ENCODE measurements at regions not wholly inside any gene's neighbourhood (a gene's known extent, or its start where the extent isn't known, plus 50 kb on each side); places are given as distances from the start of the nearest gene placed in this dataset.

DNA sequence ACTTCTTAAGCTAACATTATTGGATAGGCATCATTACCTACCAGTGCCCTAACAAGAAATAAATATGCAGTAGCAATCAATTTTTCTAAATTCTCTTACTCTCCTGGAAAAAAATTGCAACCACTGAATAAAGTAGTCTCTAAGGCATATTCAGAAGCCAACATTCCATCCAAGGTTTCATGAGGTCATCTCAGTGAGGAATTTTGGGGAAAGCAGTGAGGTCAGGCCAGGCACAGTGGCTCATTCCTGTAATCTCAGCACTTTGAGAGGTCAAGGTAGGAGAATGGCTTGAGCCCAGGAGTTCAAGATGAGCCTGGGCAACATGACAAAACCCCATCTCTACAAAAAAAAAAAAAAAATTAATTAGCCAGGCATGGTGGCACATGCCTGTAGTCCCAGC is 75.9 kb upstream of the GHITM start:
- Histone ChIP-seq H3K36me3 (ENCODE audit: low read length) (no peaks in the 10 kb centered on the region), H3K9ac (ENCODE audit: low read length) (no peak overlapping the region), H3K27ac (ENCODE audit: low read depth, low read length) (no peak overlapping the region), H3K4me3 (ENCODE audit: insufficient read depth, low read length, poor library complexity, severe bottlenecking) (no peak overlapping the region), H3K9me3 (ENCODE audit: insufficient read depth, low read length) (no peaks in the 10 kb centered on the region), H3F3A (ENCODE audit: insufficient read depth) (no peaks in the 10 kb centered on the region), H4K20me1 (ENCODE audit: low read depth, low read length) (no peaks in the 10 kb centered on the region), H3K27me3 (ENCODE audit: low read length) (no peaks in the 10 kb centered on the region), H3K79me2 (ENCODE audit: insufficient read depth, low read length) (no peaks in the 10 kb centered on the region), H3K4me2 (ENCODE audit: low read depth, low read length, poor library complexity, severe bottlenecking) (no peak overlapping the region), H3K9me2 (replicated peaks; ENCODE audit: insufficient read depth, low read length) (no peaks in the 10 kb centered on the region), H2AFZ (ENCODE audit: low read depth, low read length, severe bottlenecking) (no peak overlapping the region)
- TF ChIP-seq EZH2phosphoT487 (conservative IDR thresholded peaks at IDR 0.05; ENCODE audit: low read length): no peak

DNA sequence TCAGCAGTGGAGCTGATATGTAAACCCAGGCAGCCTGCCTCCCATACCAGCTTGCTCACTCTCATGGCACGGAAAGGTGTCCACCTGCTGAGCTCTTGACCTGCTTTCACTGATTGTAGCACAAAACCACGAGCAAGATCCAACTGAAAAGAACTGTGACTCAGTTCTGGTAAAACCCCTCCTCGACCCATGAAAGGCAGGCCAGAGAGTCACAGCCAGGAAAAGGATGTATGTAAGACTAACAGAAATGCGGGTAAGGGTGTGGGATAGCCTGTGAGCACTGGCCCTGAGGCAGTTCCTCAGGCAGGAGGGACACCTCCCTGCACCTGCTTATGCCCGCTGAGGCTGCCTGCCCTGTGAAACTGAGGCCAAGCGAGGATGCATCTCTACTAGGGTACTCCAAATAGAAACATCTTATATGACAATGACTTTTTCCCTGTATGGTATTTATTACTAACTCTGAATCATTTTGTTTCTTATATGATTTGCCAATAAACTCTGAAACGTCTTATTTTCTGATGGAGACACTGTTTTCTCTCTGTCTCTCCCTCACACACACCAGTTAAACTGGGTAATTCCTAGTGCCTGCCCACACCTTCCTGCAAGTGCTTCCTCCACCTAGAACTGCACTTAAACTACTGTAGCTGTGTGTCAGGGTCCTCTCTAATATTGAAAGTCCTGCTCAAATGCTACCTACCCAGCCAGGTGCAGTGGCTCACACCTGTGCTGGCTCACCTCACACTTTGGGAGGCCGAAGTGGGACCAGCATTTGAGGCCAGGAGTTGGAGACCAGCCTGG is 73.3 kb upstream of the GHITM start:
- TF ChIP-seq EZH2phosphoT487 (conservative IDR thresholded peaks at IDR 0.05; ENCODE audit: low read length) (no peak), CTCF (IDR thresholded peaks at IDR 0.05; ENCODE audit: insufficient read depth, low read length, poor library complexity, severe bottlenecking) (no peak)
- Histone ChIP-seq H3K4me3 (ENCODE audit: insufficient read depth, low read length, poor library complexity, severe bottlenecking) (no peak overlapping the region), H3K79me2 (ENCODE audit: insufficient read depth, low read length) (no peaks in the 10 kb centered on the region), H3K9me2 (replicated peaks; ENCODE audit: insufficient read depth, low read length) (no peaks in the 10 kb centered on the region), H3K27me3 (ENCODE audit: low read length) (no peaks in the 10 kb centered on the region), H3K9me3 (ENCODE audit: insufficient read depth, low read length) (no peaks in the 10 kb centered on the region), H3K27ac (ENCODE audit: low read depth, low read length) (no peak overlapping the region), H2AFZ (ENCODE audit: low read depth, low read length, severe bottlenecking) (no peak overlapping the region), H3F3A (ENCODE audit: insufficient read depth) (no peaks in the 10 kb centered on the region), H4K20me1 (ENCODE audit: low read depth, low read length) (no peaks in the 10 kb centered on the region), H3K4me2 (ENCODE audit: low read depth, low read length, poor library complexity, severe bottlenecking) (no peak overlapping the region), H3K36me3 (ENCODE audit: low read length) (no peaks in the 10 kb centered on the region), H3K9ac (ENCODE audit: low read length) (no peak overlapping the region)

GRCh38 chr10:84074521-84074920 is 64.8 kb upstream of the GHITM start:
- H3K27ac ChIP-seq (ENCODE audit: low read depth, low read length): no peak overlapping the region
- no peak overlapping the region for H2AFZ ChIP-seq (ENCODE audit: low read depth, low read length, severe bottlenecking)
- H3K9me2 ChIP-seq (replicated peaks; ENCODE audit: insufficient read depth, low read length): no peaks in the 10 kb centered on the region
- no peaks in the 10 kb centered on the region for H3F3A ChIP-seq (ENCODE audit: insufficient read depth)
- H4K20me1 ChIP-seq (ENCODE audit: low read depth, low read length): no peaks in the 10 kb centered on the region
- no peak overlapping the region for H3K4me3 ChIP-seq (ENCODE audit: insufficient read depth, low read length, poor library complexity, severe bottlenecking)
- no peaks in the 10 kb centered on the region for H3K36me3 ChIP-seq (ENCODE audit: low read length)
- TF ChIP-seq CTCF (IDR thresholded peaks at IDR 0.05; ENCODE audit: insufficient read depth, low read length, poor library complexity, severe bottlenecking) (no peak), EZH2phosphoT487 (conservative IDR thresholded peaks at IDR 0.05; ENCODE audit: low read length) (no peak)
- no peaks in the 10 kb centered on the region for H3K79me2 ChIP-seq (ENCODE audit: insufficient read depth, low read length)
- H3K9ac ChIP-seq (ENCODE audit: low read length): no peak overlapping the region
- H3K4me2 ChIP-seq (ENCODE audit: low read depth, low read length, poor library complexity, severe bottlenecking): no peak overlapping the region
- H3K9me3 ChIP-seq (ENCODE audit: insufficient read depth, low read length): no peaks in the 10 kb centered on the region
- H3K27me3 ChIP-seq (ENCODE audit: low read length): no peaks in the 10 kb centered on the region

Measured in SU-DHL-6 (cell line).